Breast epithelium (tissue), 4 donors: ENCODE measurements at regions not wholly inside any gene's neighbourhood (a gene's known extent, or its start where the extent isn't known, plus 50 kb on each side); places are given as distances from the start of the nearest gene placed in this dataset.

Experiments used
- DNase-seq, 2 donors: peaks; one replicate each; pipeline ENCODE4 v3.0.0-alpha.2; 2019; ENCODE audit warnings: low spot score in 2 of 2
- H3K27ac ChIP-seq, 2 donors: fragments of 200-600 bp; sonication (generic) in 1 of 2; one replicate each; pipeline ENCODE4 v1.5.1; 2016 to 2019; ENCODE audit warnings: mild to moderate bottlenecking in 1 of 2
- H3K27me3 ChIP-seq, 2 donors: fragments of 200-600 bp; sonication (generic) in 1 of 2; one replicate each; pipeline versions ENCODE4 v1.5.1 to v1.6.0; 2017 to 2019; ENCODE audit warnings: control low read depth in 1 of 2, mild to moderate bottlenecking in 1 of 2
- H3K36me3 ChIP-seq: fragments of 200-600 bp; one replicate; pipeline ENCODE4 v1.5.1; 2019
- H3K4me1 ChIP-seq, 2 donors: fragments of 200-600 bp; sonication (generic); one replicate each; pipeline ENCODE4 v1.5.1; 2016 to 2019; ENCODE audit warnings: control low read depth in 1 of 2
- H3K4me3 ChIP-seq, 3 donors: fragments of 200-600 bp; sonication (generic); 1 replicate in 2 of 3; 2 replicates in 1 of 3; pipeline ENCODE4 v1.5.1; 2016 to 2019; ENCODE audit warnings: mild to moderate bottlenecking in 3 of 3, moderate library complexity in 2 of 3
- H3K9me3 ChIP-seq, 2 donors: fragments of 200-600 bp; sonication (generic) in 1 of 2; one replicate each; pipeline ENCODE4 v1.5.1; 2016 to 2019; ENCODE audit warnings: control low read depth in 1 of 2
- CTCF ChIP-seq, 3 donors: fragments of 450-650 bp; IDR thresholded peaks; one replicate each; pipeline ENCODE4 v1.5.1; 2016 to 2017; ENCODE audit warnings: antibody characterized with exemption in 3 of 3, mild to moderate bottlenecking in 3 of 3, moderate library complexity in 3 of 3
- POLR2A ChIP-seq: fragments of 450-650 bp; IDR thresholded peaks from one replicate; pipeline ENCODE4 v1.6.1; 2016; ENCODE audit warnings: antibody characterized with exemption, mild to moderate bottlenecking, moderate library complexity
- POLR2AphosphoS5 ChIP-seq, 3 donors: sonication (generic); formaldehyde crosslinking; IDR thresholded peaks; one replicate each; pipeline ENCODE4 v1.6.1; 2017; ENCODE audit warnings: antibody characterized with exemption in 3 of 3
- intact Hi-C: fragments of 100-400 bp; cut with DNase I; formaldehyde crosslinking; loops from one replicate; pipeline ENCODE4 v1.15.1; 2023; ENCODE audit warnings: low total_unique reads

- H3K27ac ChIP-seq: peak overlapping the region; percentile 50 to 79
Observed at GRCh38 chr2:38174646-38175423, 98.9 kb upstream of the CYP1B1 start.

GRCh38 chr2:38174131-38174530 lies 98.2 kb upstream of the CYP1B1 start:
- Histone ChIP-seq H3K9me3 (no peaks in the 10 kb centered on the region), H3K4me3 (no peak overlapping the region), H3K27ac (peak overlapping the region; percentile 50 to 80), H3K36me3 (no peaks in the 10 kb centered on the region), H3K4me1 (peaks cover 15 to 20% of the 10 kb centered on the region in 2 donors), H3K27me3 (no peaks in the 10 kb centered on the region)
- intact Hi-C loops: loop anchor here (2.0 kb wide), 1 partner anchor 53 kb away; no protein-coding TSS in a partner anchor
- DNase-seq: no peak
- TF ChIP-seq POLR2AphosphoS5 (IDR thresholded peaks at IDR 0.05) (no peak), POLR2A (no peak), CTCF (IDR thresholded peaks at IDR 0.05) (no peak)

More at GRCh38 chr2:38174646-38175423, 98.9 kb upstream of the CYP1B1 start:
- H3K4me3 ChIP-seq: peak overlapping the region in 1 of 3 donors; percentile 18
- H3K36me3 ChIP-seq: no peaks in the 10 kb centered on the region
- peaks cover 15 to 22% of the 10 kb centered on the region in 2 donors for H3K4me1 ChIP-seq
- peak in 1 of 2 donors; percentile 48 for DNase-seq
- intact Hi-C loops: loop anchor here (2.0 kb wide), 1 partner anchor 54 kb away; no protein-coding TSS in a partner anchor
- no peak for TF ChIP-seq CTCF (IDR thresholded peaks at IDR 0.05)
- peak in 2 of 3 donors; percentile 77 to 81 for TF ChIP-seq POLR2AphosphoS5 (IDR thresholded peaks at IDR 0.05)
- H3K9me3 ChIP-seq: no peaks in the 10 kb centered on the region
- no peaks in the 10 kb centered on the region for H3K27me3 ChIP-seq

- Histone ChIP-seq H3K4me1 (peaks cover 15% of the 10 kb centered on the region in 2 donors), H3K4me3 (no peak overlapping the region), H3K27ac (peak overlapping the region; percentile 50 to 80), H3K27me3 (no peaks in the 10 kb centered on the region), H3K9me3 (no peaks in the 10 kb centered on the region), H3K36me3 (no peaks in the 10 kb centered on the region)
- DNase-seq: no peak
- intact Hi-C loops: loop anchor here (2.0 kb wide), 1 partner anchor 53 kb away; no protein-coding TSS in a partner anchor
- no peak for TF ChIP-seq CTCF (IDR thresholded peaks at IDR 0.05)
- no peak for TF ChIP-seq POLR2A
- no peak for TF ChIP-seq POLR2AphosphoS5 (IDR thresholded peaks at IDR 0.05)
Observed at GRCh38 chr2:38173683-38174082, 97.7 kb upstream of the CYP1B1 start.

GRCh38 chr2:38171208-38171855 lies 95.4 kb upstream of the CYP1B1 start:
- intact Hi-C loops: no loop called here
- peaks cover 6 to 7% of the 10 kb centered on the region in 2 donors for H3K4me1 ChIP-seq

More at GRCh38 chr2:38171208-38171855, 95.4 kb upstream of the CYP1B1 start:
- Histone ChIP-seq H3K9me3 (no peaks in the 10 kb centered on the region), H3K36me3 (no peaks in the 10 kb centered on the region), H3K27me3 (no peaks in the 10 kb centered on the region), H3K27ac (peak overlapping the region in 1 of 2 donors; percentile 63), H3K4me3 (no peak overlapping the region)
- DNase-seq: no peak
- TF ChIP-seq CTCF (IDR thresholded peaks at IDR 0.05) (no peak), POLR2AphosphoS5 (IDR thresholded peaks at IDR 0.05) (no peak)
